Vagina (tissue), 2 donors: ENCODE measurements at regions not wholly inside any gene's neighbourhood (a gene's known extent, or its start where the extent isn't known, plus 50 kb on each side); places are given as distances from the start of the nearest gene placed in this dataset.

Experiments used
- DNase-seq, 2 donors: peaks; one replicate each; pipeline ENCODE4 v3.0.0-alpha.2; 2017; ENCODE audit errors: extremely low spot score in 2 of 2
- H3K27ac ChIP-seq: fragments of 200-600 bp; sonication (generic); one replicate; pipeline ENCODE4 v1.5.1; 2019
- H3K27me3 ChIP-seq: fragments of 200-600 bp; sonication (generic); one replicate; pipeline ENCODE4 v1.5.1; 2019
- H3K36me3 ChIP-seq, 2 donors: fragments of 200-600 bp; sonication (generic); one replicate each; pipeline ENCODE4 v1.5.1; 2017 to 2019
- H3K4me1 ChIP-seq: fragments of 200-600 bp; sonication (generic); one replicate; pipeline ENCODE4 v1.5.1; 2019
- H3K4me3 ChIP-seq, 2 donors: fragments of 200-600 bp; sonication (generic); 1 replicate in 1 of 2; 2 replicates in 1 of 2; pipeline ENCODE4 v1.5.1; 2016 to 2019
- H3K9me3 ChIP-seq: fragments of 200-600 bp; sonication (generic); one replicate; pipeline ENCODE4 v1.5.1; 2019
- CTCF ChIP-seq, 3 experiments: fragments of 450-650 bp in 2 of 3; fragments of 200-600 bp in 1 of 3; sonication (generic) in 1 of 3; IDR thresholded peaks; one replicate each; pipeline ENCODE4 v1.5.1; 2017 to 2019; ENCODE audit warnings: antibody characterized with exemption in 3 of 3, mild to moderate bottlenecking in 2 of 3, moderate library complexity in 2 of 3
- POLR2A ChIP-seq, 2 donors: fragments of 450-650 bp; IDR thresholded peaks; one replicate each; pipeline ENCODE4 v1.6.1; 2017; ENCODE audit warnings: antibody characterized with exemption in 2 of 2, mild to moderate bottlenecking in 2 of 2, moderate library complexity in 2 of 2
- POLR2AphosphoS5 ChIP-seq, 2 donors: sonication (generic); formaldehyde crosslinking; IDR thresholded peaks; one replicate each; pipeline ENCODE4 v1.9.0; 2017; ENCODE audit warnings: antibody characterized with exemption in 2 of 2, mild to moderate bottlenecking in 2 of 2, low read depth in 1 of 2; ENCODE audit not compliant: insufficient read depth in 1 of 2
- intact Hi-C: fragments of 100-400 bp; cut with DNase I; formaldehyde crosslinking; loops from one replicate; pipeline ENCODE4 v1.15.1; 2023

GRCh38 chr4:104909376-104909775, 237.3 kb upstream of the TET2 start:
- H3K36me3 ChIP-seq = no peaks in the 10 kb centered on the region
- peaks cover 3% of the 10 kb centered on the region for H3K9me3 ChIP-seq
- no peak overlapping the region for H3K4me3 ChIP-seq
- intact Hi-C loops = no loop called here
- DNase-seq = no peak
- H3K4me1 ChIP-seq = peaks cover 28% of the 10 kb centered on the region
- no peaks in the 10 kb centered on the region for H3K27me3 ChIP-seq
- TF ChIP-seq CTCF (IDR thresholded peaks at IDR 0.05) = no peak
- no peak for TF ChIP-seq POLR2AphosphoS5 (IDR thresholded peaks at IDR 0.05; ENCODE audit: insufficient read depth in 1 of 2, low read depth in 1 of 2)
- no peak for TF ChIP-seq POLR2A (IDR thresholded peaks at IDR 0.05)
- no peak overlapping the region for H3K27ac ChIP-seq

DNA sequence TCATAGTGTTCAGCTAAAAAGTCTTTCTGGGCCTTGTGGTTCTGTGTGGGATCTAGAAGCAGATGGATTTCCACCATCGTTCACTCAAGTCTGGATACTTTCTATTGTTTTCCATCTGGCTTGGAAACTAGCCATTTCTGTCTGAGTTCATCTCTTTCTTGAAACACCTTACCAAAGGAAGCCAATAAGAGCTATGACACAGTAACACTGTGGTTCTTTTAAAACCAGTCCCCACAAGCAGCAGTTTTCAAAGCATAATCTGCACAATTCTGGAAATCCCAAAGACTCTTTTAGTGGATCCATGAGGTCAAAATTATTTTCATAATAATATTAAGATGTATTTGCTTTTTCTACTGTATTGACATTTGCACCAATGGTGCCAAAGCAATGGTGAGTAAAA, 234.2 kb upstream of the TET2 start:
- no peak for TF ChIP-seq CTCF (IDR thresholded peaks at IDR 0.05)
- no peak for TF ChIP-seq POLR2AphosphoS5 (IDR thresholded peaks at IDR 0.05; ENCODE audit: insufficient read depth in 1 of 2, low read depth in 1 of 2)
- no peak for TF ChIP-seq POLR2A (IDR thresholded peaks at IDR 0.05)
- intact Hi-C loops = no loop called here
- DNase-seq = no peak
- Histone ChIP-seq H3K36me3 (no peaks in the 10 kb centered on the region), H3K27me3 (no peaks in the 10 kb centered on the region), H3K4me1 (peaks cover 3% of the 10 kb centered on the region), H3K9me3 (peaks cover 3% of the 10 kb centered on the region), H3K27ac (no peak overlapping the region), H3K4me3 (no peak overlapping the region)

DNA sequence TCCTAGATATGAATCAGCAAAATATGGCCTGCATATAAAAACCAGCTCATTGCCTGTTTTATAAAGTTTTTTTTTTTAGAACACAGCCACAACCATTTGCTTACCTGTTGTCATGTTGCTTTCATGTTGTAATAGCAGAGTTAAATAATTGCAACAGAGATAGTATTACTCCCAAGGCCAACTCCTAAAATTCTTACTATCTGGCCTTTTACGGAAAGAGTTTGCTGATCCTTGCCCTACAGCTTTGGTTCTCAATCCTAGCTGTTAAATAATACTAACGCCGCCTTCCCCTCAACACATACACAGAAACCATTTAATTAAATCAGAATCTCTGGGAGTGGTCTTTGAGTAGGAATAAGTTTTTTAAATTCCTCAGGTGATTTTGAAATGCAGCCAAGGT, 231.3 kb upstream of the TET2 start:
- no peaks in the 10 kb centered on the region for H3K27me3 ChIP-seq
- no peak for TF ChIP-seq POLR2A (IDR thresholded peaks at IDR 0.05)
- TF ChIP-seq POLR2AphosphoS5 (IDR thresholded peaks at IDR 0.05; ENCODE audit: insufficient read depth in 1 of 2, low read depth in 1 of 2) = no peak
- no peaks in the 10 kb centered on the region for H3K4me1 ChIP-seq
- peaks cover 3% of the 10 kb centered on the region for H3K9me3 ChIP-seq
- H3K27ac ChIP-seq = no peak overlapping the region
- H3K36me3 ChIP-seq = no peaks in the 10 kb centered on the region
- intact Hi-C loops = no loop called here
- no peak for DNase-seq
- no peak overlapping the region for H3K4me3 ChIP-seq

- H3K4me1 ChIP-seq = no peaks in the 10 kb centered on the region
- no peaks in the 10 kb centered on the region for H3K27me3 ChIP-seq
- H3K27ac ChIP-seq = no peak overlapping the region
- intact Hi-C loops = no loop called here
- DNase-seq = no peak
- H3K9me3 ChIP-seq = peaks cover 3% of the 10 kb centered on the region
- H3K36me3 ChIP-seq = no peaks in the 10 kb centered on the region
- no peak overlapping the region for H3K4me3 ChIP-seq
- TF ChIP-seq POLR2A (IDR thresholded peaks at IDR 0.05) = no peak
- no peak for TF ChIP-seq CTCF (IDR thresholded peaks at IDR 0.05)
- no peak for TF ChIP-seq POLR2AphosphoS5 (IDR thresholded peaks at IDR 0.05; ENCODE audit: insufficient read depth in 1 of 2, low read depth in 1 of 2)
These were observed 230.8 kb upstream of the TET2 start for GRCh38 chr4:104915864-104916263.

DNA sequence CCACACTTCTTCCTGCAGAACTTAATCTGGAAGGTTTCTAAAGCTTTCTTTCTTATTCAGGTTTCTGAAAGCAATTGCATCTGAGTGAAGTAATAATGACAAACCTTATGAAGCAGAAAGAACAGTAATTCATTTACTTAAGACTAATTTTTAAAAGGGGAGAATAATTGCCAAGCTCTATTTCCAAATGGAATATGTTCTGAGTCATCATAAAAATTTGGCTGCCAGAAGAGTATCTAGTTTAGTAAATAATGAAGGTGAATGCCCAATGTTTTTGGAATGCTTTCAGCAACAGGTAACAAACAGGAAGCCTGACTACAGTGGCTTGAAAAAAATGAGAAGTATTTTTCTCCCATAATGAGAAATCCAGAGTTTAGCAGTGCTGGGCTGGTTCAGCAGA, 227.3 kb upstream of the TET2 start:
- Histone ChIP-seq H3K36me3 (no peaks in the 10 kb centered on the region), H3K27ac (no peak overlapping the region), H3K27me3 (no peaks in the 10 kb centered on the region), H3K4me3 (no peak overlapping the region), H3K4me1 (no peaks in the 10 kb centered on the region), H3K9me3 (no peaks in the 10 kb centered on the region)
- TF ChIP-seq POLR2A (IDR thresholded peaks at IDR 0.05) (no peak), CTCF (IDR thresholded peaks at IDR 0.05) (no peak), POLR2AphosphoS5 (IDR thresholded peaks at IDR 0.05; ENCODE audit: insufficient read depth in 1 of 2, low read depth in 1 of 2) (no peak)
- intact Hi-C loops = no loop called here
- no peak for DNase-seq

GRCh38 chr4:104930298-104930697, 216.4 kb upstream of the TET2 start:
- H3K9me3 ChIP-seq = no peaks in the 10 kb centered on the region
- H3K36me3 ChIP-seq = no peaks in the 10 kb centered on the region
- no peak overlapping the region for H3K4me3 ChIP-seq
- intact Hi-C loops = no loop called here
- TF ChIP-seq POLR2AphosphoS5 (IDR thresholded peaks at IDR 0.05; ENCODE audit: insufficient read depth in 1 of 2, low read depth in 1 of 2) (no peak), POLR2A (IDR thresholded peaks at IDR 0.05) (no peak), CTCF (IDR thresholded peaks at IDR 0.05) (no peak)
- H3K4me1 ChIP-seq = no peaks in the 10 kb centered on the region
- H3K27me3 ChIP-seq = no peaks in the 10 kb centered on the region
- H3K27ac ChIP-seq = no peak overlapping the region
- DNase-seq = no peak
